GM04503 (cell line): ENCODE measurements at regions not wholly inside any gene's neighbourhood (a gene's known extent, or its start where the extent isn't known, plus 50 kb on each side); places are given as distances from the start of the nearest gene placed in this dataset.

Experiments
- DNase-seq: peaks from one replicate; pipeline ENCODE4 v3.0.0-alpha.2; 2012; ENCODE audit warnings: low read depth

DNA sequence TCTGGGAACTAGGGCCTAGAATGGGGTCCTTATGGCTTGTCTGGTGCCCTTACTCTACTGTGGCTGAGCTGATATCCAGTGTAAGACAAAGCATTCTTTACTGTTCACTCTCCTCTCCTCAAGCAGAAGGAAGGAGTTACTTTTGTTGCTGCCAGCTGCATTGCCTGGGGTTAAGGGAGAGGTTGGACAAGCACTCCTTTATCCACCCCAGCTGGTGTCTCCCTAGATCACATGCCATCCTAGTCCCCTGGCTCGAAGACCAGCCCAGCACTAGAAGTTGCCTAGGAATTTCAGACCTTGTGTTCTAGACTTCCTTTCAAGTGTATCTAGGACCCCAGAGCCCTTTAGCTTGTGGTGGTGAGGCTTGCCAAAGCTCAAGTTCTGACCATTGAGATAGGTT is 1051.5 kb upstream of the C9orf72 start:
- no peak for DNase-seq

- no peak for DNase-seq
Observed at GRCh38 chr9:28628031-28628430, 1054.8 kb upstream of the C9orf72 start.

DNA sequence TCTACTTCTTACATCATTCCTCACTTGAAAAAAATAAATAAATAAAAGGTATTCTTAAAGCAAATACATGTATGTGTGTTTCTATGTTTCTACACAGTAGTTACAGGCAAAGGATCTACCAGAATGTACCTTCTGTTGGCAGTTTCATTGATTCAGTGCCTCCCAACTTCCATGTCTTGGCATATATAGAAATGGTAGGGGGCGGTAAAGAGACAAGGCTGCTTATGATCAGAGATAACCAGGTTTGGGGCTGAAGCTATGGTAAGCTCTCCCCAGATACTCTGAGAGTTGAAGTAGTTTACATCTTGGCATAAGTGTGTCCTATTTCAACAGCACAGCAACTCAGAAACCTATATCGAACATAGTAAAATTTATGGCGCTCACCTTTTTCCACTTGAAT is 1075.4 kb upstream of the C9orf72 start:
- no peak for DNase-seq

DNA sequence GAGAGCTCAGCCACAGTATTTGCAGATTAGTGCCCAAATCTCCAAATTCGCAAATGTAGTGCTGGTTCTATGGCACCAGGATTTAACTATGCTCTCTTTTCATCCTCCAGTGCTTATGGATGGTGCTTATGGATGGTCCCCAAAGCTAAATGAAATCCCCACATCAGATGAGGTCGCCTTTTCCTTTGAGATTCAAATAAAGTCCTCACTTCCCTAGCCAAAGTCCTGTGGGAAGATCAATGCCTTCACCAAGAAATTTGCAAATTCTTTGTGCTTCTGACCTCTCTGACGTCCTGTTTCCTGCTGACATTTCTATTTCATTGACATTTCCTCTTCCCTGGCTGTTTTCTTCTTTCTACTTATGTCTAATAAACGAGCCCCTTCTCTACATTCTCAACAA is 1077.0 kb upstream of the C9orf72 start:
- no peak for DNase-seq

GRCh38 chr9:28651050-28651722 is 1077.9 kb upstream of the C9orf72 start:
- DNase-seq, result no peak

GRCh38 chr9:28653216-28653615 is 1079.9 kb upstream of the C9orf72 start:
- no peak for DNase-seq

DNA sequence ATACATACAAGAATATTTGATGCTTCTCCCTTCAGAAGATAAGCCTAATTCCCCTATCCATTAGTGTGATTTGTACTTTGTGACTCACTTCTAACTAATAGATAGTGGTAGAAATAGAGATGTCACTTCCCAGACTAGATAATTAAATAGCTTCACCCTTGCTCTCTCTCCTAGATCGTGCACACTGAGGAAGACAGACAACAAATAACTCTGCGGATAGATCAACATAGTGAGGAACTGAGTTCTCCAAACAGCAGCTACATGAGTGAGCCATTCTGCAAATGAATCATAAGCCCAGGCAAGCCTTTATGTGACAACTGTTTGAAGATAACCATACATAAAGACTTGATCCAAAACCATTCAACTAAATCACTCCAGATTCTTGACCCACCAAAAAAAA is 1083.4 kb upstream of the C9orf72 start:
- no peak for DNase-seq

DNA sequence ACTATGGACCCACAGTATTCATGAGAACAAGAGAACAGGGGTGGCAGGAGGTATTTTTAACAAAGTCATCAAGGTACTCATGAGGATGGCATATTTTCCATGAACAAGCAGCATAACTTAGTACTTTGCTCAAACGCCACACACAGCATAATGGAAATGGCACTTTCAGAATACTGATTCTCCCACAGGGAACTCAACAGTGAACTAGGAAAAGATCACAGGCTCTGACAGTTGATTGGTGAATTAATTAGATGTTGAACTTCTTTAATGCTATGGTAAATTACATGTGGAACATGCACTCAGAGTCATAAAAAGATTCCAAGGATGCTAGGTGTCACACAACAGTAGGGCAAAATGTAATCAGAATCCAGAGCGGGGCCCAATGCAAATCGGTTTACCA is 1088.6 kb upstream of the C9orf72 start:
- no peak for DNase-seq

DNA sequence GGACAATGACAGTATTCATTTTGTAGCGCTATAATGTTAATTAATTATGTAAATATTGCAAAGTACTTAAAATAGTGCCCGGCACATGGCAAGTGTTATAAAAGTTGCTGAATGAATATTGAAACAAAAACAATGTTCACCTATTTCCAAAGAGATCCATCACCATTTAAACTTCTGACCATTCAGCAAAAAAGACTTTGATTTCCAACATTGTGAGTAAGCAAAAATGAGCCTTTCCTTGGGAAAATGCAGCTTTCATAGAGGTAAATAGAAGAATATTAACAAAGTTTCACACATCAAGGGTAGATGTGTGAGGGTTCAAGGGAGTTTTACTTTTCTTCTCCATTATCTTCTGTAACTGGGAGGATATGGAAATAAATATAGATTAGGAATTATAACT is 1089.4 kb upstream of the C9orf72 start:
- no peak for DNase-seq

- DNase-seq, result no peak
Observed at GRCh38 chr9:28668158-28668557, 1094.9 kb upstream of the C9orf72 start.

- no peak for DNase-seq
Observed at GRCh38 chr9:28671000-28671399, 1097.7 kb upstream of the C9orf72 start.

- DNase-seq, result no peak
Observed at GRCh38 chr9:28678097-28678496, 1104.8 kb upstream of the C9orf72 start.

- DNase-seq, result no peak
Observed at GRCh38 chr9:28688172-28688571, 1114.9 kb upstream of the C9orf72 start.

- DNase-seq, result no peak
Observed at GRCh38 chr9:28692012-28692411, 1118.7 kb upstream of the C9orf72 start.

- DNase-seq, result no peak
Observed at GRCh38 chr9:28696960-28697359, 1123.7 kb upstream of the C9orf72 start.

DNA sequence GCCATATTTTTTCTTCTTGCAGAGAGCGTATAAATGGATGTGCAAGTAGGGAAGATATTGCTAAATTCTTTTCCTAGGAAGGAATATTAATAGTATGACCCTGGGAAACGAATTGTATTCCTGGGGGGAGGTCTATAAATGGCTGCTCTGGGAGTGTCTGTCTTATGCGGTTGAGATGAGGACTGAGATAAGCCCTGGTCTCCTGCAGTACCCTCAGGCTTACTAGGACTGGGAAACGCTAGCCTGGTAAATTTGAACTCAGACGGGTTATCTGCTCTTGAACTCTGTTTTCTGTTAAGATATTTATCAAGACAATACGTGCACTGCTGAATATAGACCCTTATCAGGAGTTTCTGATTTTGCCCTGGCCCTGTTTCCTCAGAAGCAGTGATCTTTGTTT is 1126.4 kb upstream of the C9orf72 start:
- no peak for DNase-seq

DNA sequence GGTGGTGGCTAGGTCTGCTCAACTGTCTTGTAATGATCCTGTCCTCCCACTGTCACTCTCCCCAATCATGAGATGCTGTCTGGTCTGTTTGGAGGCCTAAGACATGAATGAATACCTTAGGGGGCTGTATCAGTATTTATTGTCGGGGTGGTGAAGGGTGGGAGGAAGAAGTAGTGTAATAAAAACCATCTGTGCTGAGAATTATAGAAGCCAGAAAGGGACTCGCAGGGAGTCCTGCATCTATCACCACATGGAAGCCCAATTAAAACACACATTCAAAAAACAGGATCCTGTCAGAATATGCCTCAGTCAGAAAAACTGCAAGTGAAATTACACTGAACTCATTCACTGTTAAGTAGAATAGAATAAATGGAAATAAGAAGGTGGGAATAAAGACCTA is 1134.3 kb upstream of the C9orf72 start:
- no peak for DNase-seq

DNA sequence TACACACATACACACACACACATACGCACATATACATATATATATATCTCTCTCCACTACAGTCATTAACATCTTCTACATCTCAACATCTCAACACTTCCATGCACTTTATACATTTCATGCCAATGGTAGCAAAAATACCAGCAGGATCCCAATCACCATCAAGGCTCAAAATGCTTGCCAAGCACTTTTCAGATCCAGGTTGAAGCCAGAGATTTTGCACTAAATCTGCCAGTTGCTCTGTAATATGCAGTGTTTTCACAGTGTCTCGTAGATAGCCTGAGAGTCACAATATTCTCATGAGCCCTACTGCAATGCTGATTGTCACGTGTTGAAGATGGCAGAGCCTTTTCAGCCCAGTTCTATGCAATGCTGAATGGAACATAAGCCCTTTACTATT is 1140.9 kb upstream of the C9orf72 start:
- DNase-seq, result no peak

DNA sequence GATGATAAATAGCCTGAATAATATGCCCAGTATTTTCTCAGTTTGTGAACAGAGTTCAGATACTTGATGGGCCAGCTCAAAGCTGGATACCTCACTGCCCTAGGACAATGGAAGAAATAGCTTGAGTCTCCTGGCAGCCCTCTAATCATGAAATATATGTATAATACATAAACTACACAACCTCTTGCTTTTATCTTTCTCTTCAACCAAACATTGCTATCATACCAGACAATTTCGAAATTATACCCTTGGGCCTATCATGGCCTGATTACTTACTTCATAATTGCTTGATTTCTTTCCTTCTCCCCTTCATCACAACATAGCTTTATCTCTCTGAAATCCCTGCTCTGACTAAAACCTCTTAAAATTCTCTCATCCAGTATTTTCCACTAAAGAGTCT is 1144.9 kb upstream of the C9orf72 start:
- DNase-seq, result no peak

- DNase-seq, result no peak
Observed at GRCh38 chr9:28720746-28721145, 1147.5 kb upstream of the C9orf72 start.

DNA sequence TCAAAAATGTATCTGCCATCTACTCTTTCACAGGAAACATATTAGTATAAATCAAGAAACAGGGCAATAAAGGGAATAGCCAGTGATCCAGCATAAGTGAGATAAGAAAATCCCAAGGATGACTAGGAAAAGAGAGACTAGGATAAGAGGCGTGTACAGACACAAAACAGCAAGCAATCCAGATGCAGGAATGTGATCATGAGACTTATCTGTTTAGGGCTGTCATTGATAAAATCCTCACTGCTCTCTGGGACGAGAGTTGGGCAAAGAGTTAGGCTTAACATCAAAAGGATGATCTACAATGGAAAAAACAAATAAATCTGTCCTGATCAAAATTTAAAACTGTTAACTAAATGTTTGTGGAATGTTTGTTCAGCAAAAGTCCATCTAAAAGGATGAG is 1156.8 kb upstream of the C9orf72 start:
- no peak for DNase-seq

DNA sequence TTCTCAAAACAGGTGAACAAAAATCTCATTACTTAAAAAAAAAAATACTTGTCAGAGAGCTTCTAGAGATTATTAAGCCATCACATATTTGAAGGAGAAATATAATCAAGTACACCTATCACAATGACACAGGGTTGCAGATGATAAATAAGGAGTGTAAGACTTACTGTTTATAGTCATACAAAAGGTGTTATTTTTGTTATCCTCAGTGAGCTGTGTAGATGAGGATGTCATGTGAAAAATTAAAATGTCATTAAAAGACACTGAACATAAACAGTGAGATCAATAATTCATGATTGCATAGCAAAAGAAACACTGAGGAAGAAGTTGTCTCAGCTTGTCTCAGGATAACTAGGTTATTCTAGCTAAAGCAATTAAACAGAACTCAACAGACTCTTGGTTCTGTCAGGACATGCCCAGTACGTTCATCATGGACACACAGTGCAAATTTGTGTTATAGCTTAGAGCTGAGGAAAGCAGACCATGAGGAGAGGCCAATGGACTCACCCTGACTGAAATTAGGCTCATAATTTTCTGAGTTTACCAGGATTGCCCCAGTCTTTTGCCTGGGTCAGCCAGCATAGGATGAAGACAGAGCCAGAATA is 1162.6 kb upstream of the C9orf72 start:
- DNase-seq, result no peak

DNA sequence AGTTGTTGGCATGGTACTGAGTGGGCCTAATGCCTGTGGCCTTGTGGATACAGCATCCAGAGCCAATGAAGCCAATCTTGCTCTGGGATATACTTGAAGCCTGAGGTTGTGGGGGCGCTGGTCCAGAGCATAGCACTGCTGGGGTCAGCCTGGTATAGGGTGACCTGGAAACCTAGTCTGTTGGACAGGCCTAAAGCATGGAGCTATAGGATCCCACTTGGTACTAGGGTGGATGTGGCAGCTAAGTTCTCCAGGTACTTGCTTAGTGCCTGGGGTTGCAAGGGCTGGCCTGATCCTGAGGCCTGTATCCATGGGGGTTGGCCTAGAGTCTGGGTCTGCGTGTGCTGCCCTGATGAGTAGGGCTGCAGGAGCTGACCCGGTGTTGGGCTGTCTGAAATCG is 1168.2 kb upstream of the C9orf72 start:
- DNase-seq, result no peak

DNA sequence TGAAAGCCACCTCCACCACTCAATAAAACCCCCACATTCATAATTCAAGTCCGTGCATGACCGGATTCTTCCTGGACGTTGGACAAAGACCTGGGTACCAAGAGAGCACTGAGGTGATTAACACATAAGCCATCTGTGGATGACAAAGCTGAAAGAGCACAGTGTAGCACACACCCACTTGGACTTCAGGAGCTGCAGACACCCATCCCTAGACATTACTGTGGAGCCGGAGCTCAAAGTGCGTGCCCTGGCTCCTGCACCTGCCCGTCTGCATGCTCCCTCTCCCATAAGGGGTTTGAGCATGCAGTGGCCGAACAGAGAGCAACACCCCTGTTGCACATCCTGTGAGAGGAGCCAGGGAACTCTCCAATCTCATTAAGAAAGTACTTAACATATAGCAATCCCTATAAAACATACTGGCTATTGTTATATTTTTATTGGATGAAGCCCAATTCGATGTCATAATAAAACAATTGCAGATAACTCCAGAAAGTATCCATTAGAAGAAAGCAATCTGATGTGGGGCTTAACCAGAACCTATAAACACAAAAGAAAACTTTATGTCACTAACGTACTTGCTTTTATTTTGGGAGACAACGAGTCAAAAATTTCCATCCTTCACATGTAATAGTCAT is 1174.2 kb upstream of the C9orf72 start:
- DNase-seq, result no peak
